ENCODE measurements at regions not wholly inside any gene's neighbourhood (a gene's known extent, or its start where the extent isn't known, plus 50 kb on each side); places are given as distances from the start of the nearest gene placed in this dataset.

DNA sequence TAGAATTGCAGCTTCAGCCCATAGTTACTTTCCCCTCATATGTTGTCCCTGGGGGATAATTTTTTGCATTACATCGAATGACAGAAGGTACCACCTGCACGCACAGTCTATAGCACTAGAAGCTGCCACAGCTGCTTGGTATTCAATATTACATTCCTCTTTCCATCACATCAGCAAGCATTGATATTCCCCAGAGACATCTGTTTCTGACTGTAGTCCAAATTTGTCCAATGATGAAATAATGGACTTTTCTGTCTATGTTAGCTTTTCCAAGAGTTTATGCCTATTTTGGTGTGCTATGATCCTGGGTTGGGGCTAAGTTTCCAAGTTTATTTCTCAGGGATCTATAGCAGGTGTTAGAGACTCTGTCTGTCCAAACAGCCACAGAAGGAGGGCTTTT, 335.4 kb downstream of the LRIG3 start:
- Histone ChIP-seq H3K9me3 (ENCODE audit: control insufficient read depth, insufficient read depth, low read depth, low read length) (no peaks in the 10 kb centered on the region), H3K27ac (ENCODE audit: low read length) (no peak overlapping the region), H3K27me3 (ENCODE audit: control insufficient read depth, insufficient read depth, low read length) (no peaks in the 10 kb centered on the region), H3K4me3 (ENCODE audit: low read depth in 2 of 2, low read length in 2 of 2) (no peak overlapping the region), H3K36me3 (ENCODE audit: control insufficient read depth, insufficient read depth, low read length) (no peaks in the 10 kb centered on the region), H3K4me1 (ENCODE audit: control insufficient read depth, insufficient read depth, low read length) (no peaks in the 10 kb centered on the region)
- ChIA-PET CTCF (no interaction called here), POLR2A (no interaction called here)
- ATAC-seq (no peak), DNase-seq (ENCODE audit: low read depth, low spot score) (no peak)
- no peak for TF ChIP-seq TCF7L2 (IDR thresholded peaks at IDR 0.05; ENCODE audit: low read depth, low read length)
- TF ChIP-seq CTCF (IDR thresholded peaks at IDR 0.05): no peak
- TF ChIP-seq SIN3A (IDR thresholded peaks at IDR 0.05; ENCODE audit: borderline replicate concordance, insufficient read depth, low read depth, low read length): no peak
- no peak for TF ChIP-seq REST (IDR thresholded peaks at IDR 0.05; ENCODE audit: insufficient read depth in 1 of 2, low read depth in 2 of 2, low read length in 1 of 2)
- TF ChIP-seq POLR2AphosphoS5 (IDR thresholded peaks at IDR 0.05; ENCODE audit: low read depth, low read length): no peak
- intact Hi-C loops (cut with micrococcal nuclease; ENCODE audit: unreplicated experiment) (no loop called here), in situ Hi-C loops (cut with HindIII; ENCODE audit: low pct_unique_long_range_greater_than_20kb, low sequenced_read_pairs) (no loop called here)
- no TSS peak for BruUV-seq (replicated peaks)

GRCh38 chr12:58586762-58587161, 333.5 kb downstream of the LRIG3 start:
- DNase-seq (ENCODE audit: low read depth, low spot score): no peak
- no peaks in the 10 kb centered on the region for H3K9me3 ChIP-seq (ENCODE audit: control insufficient read depth, insufficient read depth, low read depth, low read length)
- no peaks in the 10 kb centered on the region for H3K27me3 ChIP-seq (ENCODE audit: control insufficient read depth, insufficient read depth, low read length)
- H3K4me3 ChIP-seq (ENCODE audit: low read depth in 2 of 2, low read length in 2 of 2): no peak overlapping the region
- no peaks in the 10 kb centered on the region for H3K4me1 ChIP-seq (ENCODE audit: control insufficient read depth, insufficient read depth, low read length)
- no TSS peak for BruUV-seq (replicated peaks)
- in situ Hi-C loops (cut with HindIII; ENCODE audit: low pct_unique_long_range_greater_than_20kb, low sequenced_read_pairs) (no loop called here), intact Hi-C loops (cut with micrococcal nuclease; ENCODE audit: unreplicated experiment) (no loop called here)
- TF ChIP-seq REST (IDR thresholded peaks at IDR 0.05; ENCODE audit: insufficient read depth in 1 of 2, low read depth in 2 of 2, low read length in 1 of 2): no peak
- TF ChIP-seq CTCF (IDR thresholded peaks at IDR 0.05): no peak
- no peak for TF ChIP-seq POLR2AphosphoS5 (IDR thresholded peaks at IDR 0.05; ENCODE audit: low read depth, low read length)
- no peak for TF ChIP-seq SIN3A (IDR thresholded peaks at IDR 0.05; ENCODE audit: borderline replicate concordance, insufficient read depth, low read depth, low read length)
- TF ChIP-seq TCF7L2 (IDR thresholded peaks at IDR 0.05; ENCODE audit: low read depth, low read length): no peak
- ChIA-PET POLR2A (no interaction called here), CTCF (no interaction called here)
- no peaks in the 10 kb centered on the region for H3K36me3 ChIP-seq (ENCODE audit: control insufficient read depth, insufficient read depth, low read length)
- no peak for ATAC-seq
- no peak overlapping the region for H3K27ac ChIP-seq (ENCODE audit: low read length)

Data from Panc1 (cell line).